Suprapubic skin (tissue), 3 donors: ENCODE measurements at regions not wholly inside any gene's neighbourhood (a gene's known extent, or its start where the extent isn't known, plus 50 kb on each side); places are given as distances from the start of the nearest gene placed in this dataset.

ENCODE experiments used
- CTCF ChIP-seq, 2 donors: fragments of 200-600 bp in 1 of 2; fragments of 450-650 bp in 1 of 2; sonication (generic) in 1 of 2; IDR thresholded peaks; one replicate each; pipeline ENCODE4 v1.5.1; 2016 to 2019; ENCODE audit warnings: antibody characterized with exemption in 2 of 2, mild to moderate bottlenecking in 1 of 2, moderate library complexity in 1 of 2
- POLR2A ChIP-seq, 2 donors: fragments of 450-650 bp; IDR thresholded peaks; one replicate each; pipeline ENCODE4 v1.6.1; 2017; ENCODE audit warnings: antibody characterized with exemption in 2 of 2, mild to moderate bottlenecking in 2 of 2, moderate library complexity in 2 of 2

GRCh38 chr15:81809543-81809942 lies 236.3 kb downstream of the MEX3B start:
- TF ChIP-seq POLR2A (IDR thresholded peaks at IDR 0.05): no peak
- no peak for TF ChIP-seq CTCF (IDR thresholded peaks at IDR 0.05)
